HT-29 (cell line): ENCODE measurements at regions not wholly inside any gene's neighbourhood (a gene's known extent, or its start where the extent isn't known, plus 50 kb on each side); places are given as distances from the start of the nearest gene placed in this dataset. TPM values are rescaled to one million over a fixed set of nuclear protein-coding genes. Genes with fewer than 3 reads are reported as not detected.

Experiments used
- small RNA-seq: library from RNA; depleted of rRNA; stranded (forward); fragments of <200 nt; gene quantifications from one replicate; pipeline ENCODE3, GENCODE V24; 2014

Small RNA genes lying in the stretch of these regions (small RNA-seq; reads per million reads assigned to genes)
- not detected for gene SUMO2P2
